ENCODE measurements at regions not wholly inside any gene's neighbourhood (a gene's known extent, or its start where the extent isn't known, plus 50 kb on each side); places are given as distances from the start of the nearest gene placed in this dataset.

DNA sequence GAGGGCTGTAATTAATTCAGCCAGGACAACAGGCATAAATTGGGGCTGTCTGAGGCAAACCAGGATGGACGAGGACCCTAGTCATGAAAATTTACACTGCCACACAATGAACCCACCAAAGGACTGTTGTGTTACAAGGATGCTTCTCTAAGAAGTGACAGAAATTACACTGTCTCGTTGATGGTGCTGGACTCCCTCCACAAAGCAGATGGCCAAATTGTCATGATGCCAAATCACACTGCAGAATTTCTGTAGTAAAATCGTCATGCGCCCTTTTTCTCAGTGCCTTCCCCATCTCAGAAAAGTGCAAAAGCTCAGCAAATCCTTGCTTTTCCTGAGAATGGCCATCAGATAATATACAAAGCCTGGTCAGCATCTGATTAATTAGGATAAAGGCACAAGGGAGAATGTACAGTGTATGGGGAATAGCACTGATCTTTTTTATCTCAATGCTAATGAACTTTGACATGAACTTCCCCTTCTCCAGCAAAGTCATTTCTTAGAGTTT, 545.8 kb downstream of the CSNK1G3 start:
- Histone ChIP-seq H3K4me1 (ENCODE audit: control insufficient read depth in 2 of 2, insufficient read depth in 2 of 2, low read length in 2 of 2) (peaks cover 40 to 45% of the 10 kb centered on the region in 2 donors), H3K9me3 (ENCODE audit: control extremely low read depth in 1 of 3, control insufficient read depth in 2 of 3, insufficient read depth in 1 of 3, low read length in 2 of 3) (no peaks in the 10 kb centered on the region), H3K79me2 (ENCODE audit: control insufficient read depth, insufficient read depth, low read length) (no peaks in the 10 kb centered on the region), H3K4me3 (ENCODE audit: control extremely low read depth in 1 of 5, extremely low read depth in 1 of 5, insufficient read depth in 1 of 5, low read depth in 2 of 5, low read length in 4 of 5) (peak overlapping the region; percentile 30 to 57 (median 49)), H3K36me3 (replicated peaks in 1 of 2; ENCODE audit: control extremely low read depth in 1 of 2, control insufficient read depth in 1 of 2, extremely low read depth in 1 of 2, insufficient read depth in 2 of 2, low read length in 1 of 2) (no peaks in the 10 kb centered on the region), H3K27me3 (replicated peaks in 1 of 4; ENCODE audit: control extremely low read depth in 1 of 4, control insufficient read depth in 3 of 4, insufficient read depth in 4 of 4, low read length in 3 of 4) (no peaks in the 10 kb centered on the region), H3K9ac (ENCODE audit: low read length) (peak overlapping the region; percentile 61), H3K27ac (ENCODE audit: low read length in 2 of 2) (peak overlapping the region; percentile 55 to 71), H2AFZ (ENCODE audit: insufficient read depth, low read depth, low read length, poor library complexity, severe bottlenecking) (peak overlapping the region; percentile 4), H4K20me1 (ENCODE audit: control insufficient read depth, insufficient read depth, low read length, poor library complexity, severe bottlenecking) (no peaks in the 10 kb centered on the region), H3K4me2 (replicated peaks; ENCODE audit: low read depth, low read length, poor library complexity, severe bottlenecking) (peak overlapping the region; percentile 85)
- CTCF ChIA-PET, result interaction anchor here (0.7 to 1.8 kb wide), 5 partner anchors 14 to 541 kb away, joined by 3 to 9 read pairs (median 3); no protein-coding TSS in a partner anchor
- no peaks in the 10 kb centered on the region for H3K27me3 Mint-ChIP-seq
- 15% methylated on average over 3 of the region's 4 CpGs for WGBS (ENCODE audit: insufficient coverage)
- ATAC-seq (ENCODE audit: low read depth), result no peak
- H3K4me1 Mint-ChIP-seq, result peaks cover 56% of the 10 kb centered on the region
- intact Hi-C loops (cut with micrococcal nuclease), result loop anchor here (1.0 to 10.0 kb wide), 10 partner anchors 17 to 950 kb away; partner anchors contain the start of gene ZNF608
- H3K9me3 Mint-ChIP-seq (ENCODE audit: insufficient read depth), result no peaks in the 10 kb centered on the region
- H3K27ac Mint-ChIP-seq, result peak overlapping the region; percentile 95
- no peak for DNase-seq
- peak overlapping the region; percentile 94 for H3K4me3 Mint-ChIP-seq
- TF ChIP-seq, protein P1, sequence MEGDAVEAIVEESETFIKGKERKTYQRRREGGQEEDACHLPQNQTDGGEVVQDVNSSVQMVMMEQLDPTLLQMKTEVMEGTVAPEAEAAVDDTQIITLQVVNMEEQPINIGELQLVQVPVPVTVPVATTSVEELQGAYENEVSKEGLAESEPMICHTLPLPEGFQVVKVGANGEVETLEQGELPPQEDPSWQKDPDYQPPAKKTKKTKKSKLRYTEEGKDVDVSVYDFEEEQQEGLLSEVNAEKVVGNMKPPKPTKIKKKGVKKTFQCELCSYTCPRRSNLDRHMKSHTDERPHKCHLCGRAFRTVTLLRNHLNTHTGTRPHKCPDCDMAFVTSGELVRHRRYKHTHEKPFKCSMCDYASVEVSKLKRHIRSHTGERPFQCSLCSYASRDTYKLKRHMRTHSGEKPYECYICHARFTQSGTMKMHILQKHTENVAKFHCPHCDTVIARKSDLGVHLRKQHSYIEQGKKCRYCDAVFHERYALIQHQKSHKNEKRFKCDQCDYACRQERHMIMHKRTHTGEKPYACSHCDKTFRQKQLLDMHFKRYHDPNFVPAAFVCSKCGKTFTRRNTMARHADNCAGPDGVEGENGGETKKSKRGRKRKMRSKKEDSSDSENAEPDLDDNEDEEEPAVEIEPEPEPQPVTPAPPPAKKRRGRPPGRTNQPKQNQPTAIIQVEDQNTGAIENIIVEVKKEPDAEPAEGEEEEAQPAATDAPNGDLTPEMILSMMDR (IDR thresholded peaks at IDR 0.05), result no peak
- TF ChIP-seq EZH2 (IDR thresholded peaks at IDR 0.05; ENCODE audit: borderline replicate concordance, insufficient read depth, low read depth, low read length, poor library complexity, severe bottlenecking), result no peak
- POLR2A ChIA-PET, result interaction anchor here (0.6 kb wide), 2 partner anchors 698 to 802 kb away, joined by 3 read pairs; no protein-coding TSS in a partner anchor

DNA sequence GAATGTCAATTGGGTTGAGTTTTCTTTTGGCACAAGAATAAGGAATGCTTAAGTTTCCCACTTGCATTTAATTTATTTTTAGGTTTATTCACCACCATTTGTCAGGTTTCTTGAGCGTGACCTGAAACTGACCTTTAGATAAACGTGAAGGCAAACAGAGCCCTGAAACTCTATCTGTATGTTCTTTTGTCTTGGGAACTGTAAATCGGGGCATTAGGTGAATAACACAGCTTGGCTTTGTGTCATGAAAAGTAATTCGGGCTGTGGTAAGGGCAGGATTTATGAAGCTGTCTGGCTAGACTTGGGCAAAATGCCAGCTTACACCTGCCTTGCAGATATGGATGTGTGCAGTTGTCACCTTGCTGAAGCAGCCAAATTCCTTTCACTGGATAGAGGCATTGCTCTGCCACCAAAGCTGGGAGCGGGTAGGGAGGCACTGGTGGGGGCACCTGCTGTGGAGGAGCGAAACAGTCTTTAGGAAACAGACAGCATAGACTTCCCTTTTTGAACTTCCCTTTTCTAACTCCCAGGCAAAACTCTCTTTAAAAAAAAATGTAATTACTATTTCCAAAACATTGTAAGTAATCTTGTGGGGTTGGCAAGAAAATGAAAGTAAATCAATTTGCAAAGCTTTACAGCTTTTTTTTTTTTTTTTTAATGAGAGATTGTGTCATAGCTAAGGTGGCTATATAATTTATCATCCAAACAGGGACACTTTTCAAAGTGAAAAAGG, 545.2 kb downstream of the CSNK1G3 start:
- peak overlapping the region; percentile 30 to 57 (median 54) for H3K4me3 ChIP-seq (ENCODE audit: control extremely low read depth in 1 of 5, extremely low read depth in 1 of 5, insufficient read depth in 1 of 5, low read depth in 2 of 5, low read length in 4 of 5)
- H3K27ac ChIP-seq (ENCODE audit: low read length in 2 of 2), result peak overlapping the region; percentile 71 to 72
- no peaks in the 10 kb centered on the region for H3K36me3 ChIP-seq (replicated peaks in 1 of 2; ENCODE audit: control extremely low read depth in 1 of 2, control insufficient read depth in 1 of 2, extremely low read depth in 1 of 2, insufficient read depth in 2 of 2, low read length in 1 of 2)
- H4K20me1 ChIP-seq (ENCODE audit: control insufficient read depth, insufficient read depth, low read length, poor library complexity, severe bottlenecking), result no peaks in the 10 kb centered on the region
- peak overlapping the region; percentile 85 for H3K4me2 ChIP-seq (replicated peaks; ENCODE audit: low read depth, low read length, poor library complexity, severe bottlenecking)
- 0% methylated on average over 4 of the region's 6 CpGs for WGBS (ENCODE audit: insufficient coverage)
- H3K9ac ChIP-seq (ENCODE audit: low read length), result peak overlapping the region; percentile 61
- peak overlapping the region; percentile 95 for H3K27ac Mint-ChIP-seq
- H3K9me3 Mint-ChIP-seq (ENCODE audit: insufficient read depth), result no peaks in the 10 kb centered on the region
- H3K27me3 ChIP-seq (replicated peaks in 1 of 4; ENCODE audit: control extremely low read depth in 1 of 4, control insufficient read depth in 3 of 4, insufficient read depth in 4 of 4, low read length in 3 of 4), result no peaks in the 10 kb centered on the region
- DNase-seq, result peak; percentile 88
- intact Hi-C loops (cut with micrococcal nuclease), result loop anchor here (1.0 to 10.0 kb wide), 10 partner anchors 17 to 950 kb away; partner anchors contain the start of gene ZNF608
- no peaks in the 10 kb centered on the region for H3K9me3 ChIP-seq (ENCODE audit: control extremely low read depth in 1 of 3, control insufficient read depth in 2 of 3, insufficient read depth in 1 of 3, low read length in 2 of 3)
- H3K4me1 Mint-ChIP-seq, result peaks cover 56% of the 10 kb centered on the region
- POLR2A ChIA-PET, result interaction anchor here (0.6 kb wide), 2 partner anchors 699 to 802 kb away, joined by 3 read pairs; no protein-coding TSS in a partner anchor
- H3K4me1 ChIP-seq (ENCODE audit: control insufficient read depth in 2 of 2, insufficient read depth in 2 of 2, low read length in 2 of 2), result peaks cover 40 to 45% of the 10 kb centered on the region in 2 donors
- ATAC-seq (ENCODE audit: low read depth), result peak; percentile 85
- H2AFZ ChIP-seq (ENCODE audit: insufficient read depth, low read depth, low read length, poor library complexity, severe bottlenecking), result no peak overlapping the region
- no peaks in the 10 kb centered on the region for H3K79me2 ChIP-seq (ENCODE audit: control insufficient read depth, insufficient read depth, low read length)
- H3K27me3 Mint-ChIP-seq, result no peaks in the 10 kb centered on the region
- no peak for TF ChIP-seq EZH2 (IDR thresholded peaks at IDR 0.05; ENCODE audit: borderline replicate concordance, insufficient read depth, low read depth, low read length, poor library complexity, severe bottlenecking)
- TF ChIP-seq, protein P1 (IDR thresholded peaks at IDR 0.05), result no peak
- CTCF ChIA-PET, result interaction anchor here (0.7 to 1.8 kb wide), 6 partner anchors 14 to 542 kb away, joined by 3 to 9 read pairs (median 4); no protein-coding TSS in a partner anchor
- peak overlapping the region; percentile 94 for H3K4me3 Mint-ChIP-seq
